DOHH2 (cell line): ENCODE measurements at regions not wholly inside any gene's neighbourhood (a gene's known extent, or its start where the extent isn't known, plus 50 kb on each side); places are given as distances from the start of the nearest gene placed in this dataset.

Experiments used
- H3F3A ChIP-seq: fragments of 200-600 bp; sonication (generic), shearing (Covaris generic); 2 replicates; pipeline ENCODE4 v1.6.0; 2016; ENCODE audit warnings: antibody characterized with exemption, mild to moderate bottlenecking; ENCODE audit not compliant: control insufficient read depth, insufficient read depth
- H3K27ac ChIP-seq: fragments of 200-600 bp; sonication (generic); 2 replicates; pipeline ENCODE4 v1.5.1; 2014; ENCODE audit warnings: low read depth, mild to moderate bottlenecking, low read length, moderate library complexity
- H3K27me3 ChIP-seq: fragments of 200-600 bp; sonication (generic); 2 replicates; pipeline ENCODE4 v1.6.1; 2014; ENCODE audit warnings: mild to moderate bottlenecking, low read length, mixed read lengths; ENCODE audit not compliant: control insufficient read depth
- H3K36me3 ChIP-seq: fragments of 200-600 bp; sonication (generic); 2 replicates; pipeline ENCODE4 v1.6.1; 2014; ENCODE audit warnings: mild to moderate bottlenecking, low read length, moderate library complexity, mixed read lengths; ENCODE audit not compliant: control insufficient read depth
- H3K4me1 ChIP-seq: fragments of 200-600 bp; sonication (generic); 2 replicates; pipeline ENCODE4 v1.6.1; 2014; ENCODE audit warnings: mild to moderate bottlenecking, low read length, mixed read lengths; ENCODE audit not compliant: control insufficient read depth
- H3K4me2 ChIP-seq: fragments of 200-600 bp; sonication (generic); 2 replicates; pipeline ENCODE4 v1.6.0; 2014; ENCODE audit warnings: mild to moderate bottlenecking, low read length, moderate library complexity
- H3K4me3 ChIP-seq: fragments of 200-600 bp; sonication (generic); 2 replicates; pipeline ENCODE4 v1.5.1; 2014; ENCODE audit warnings: mild to moderate bottlenecking, low read length, mixed read lengths
- H3K79me2 ChIP-seq: fragments of 200-600 bp; sonication (generic); 2 replicates; pipeline ENCODE4 v1.6.1; 2014; ENCODE audit warnings: mild to moderate bottlenecking, low read length, mixed read lengths; ENCODE audit not compliant: control insufficient read depth
- H3K9me2 ChIP-seq: fragments of 200-600 bp; sonication (generic); replicated peaks from 2 replicates; pipeline ENCODE4 v1.6.1; 2014; ENCODE audit warnings: mild to moderate bottlenecking, low read length, mixed read lengths; ENCODE audit not compliant: control insufficient read depth
- H3K9me3 ChIP-seq: fragments of 200-600 bp; sonication (generic); 2 replicates; pipeline ENCODE4 v1.6.1; 2014; ENCODE audit warnings: antibody characterized with exemption, low read length, mixed read lengths; ENCODE audit not compliant: control insufficient read depth, insufficient read depth
- H4K20me1 ChIP-seq: fragments of 200-600 bp; sonication (generic); 2 replicates; pipeline ENCODE4 v1.6.0; 2014; ENCODE audit warnings: low read depth, mild to moderate bottlenecking, antibody characterized with exemption, low read length, moderate library complexity; ENCODE audit not compliant: control insufficient read depth, insufficient read depth
- CTCF ChIP-seq: fragments of 200-600 bp; sonication (generic); IDR thresholded peaks from one replicate; pipeline ENCODE4 v1.5.1; 2014; ENCODE audit warnings: antibody characterized with exemption, mild to moderate bottlenecking, low read depth, low read length; ENCODE audit not compliant: poor library complexity, severe bottlenecking
- EZH2phosphoT487 ChIP-seq: fragments of 200-600 bp; sonication (generic); IDR thresholded peaks from 2 replicates; pipeline ENCODE4 v1.6.1; 2017; ENCODE audit warnings: borderline replicate concordance, mild to moderate bottlenecking, antibody characterized with exemption, low read length, moderate library complexity, mixed read lengths

DNA sequence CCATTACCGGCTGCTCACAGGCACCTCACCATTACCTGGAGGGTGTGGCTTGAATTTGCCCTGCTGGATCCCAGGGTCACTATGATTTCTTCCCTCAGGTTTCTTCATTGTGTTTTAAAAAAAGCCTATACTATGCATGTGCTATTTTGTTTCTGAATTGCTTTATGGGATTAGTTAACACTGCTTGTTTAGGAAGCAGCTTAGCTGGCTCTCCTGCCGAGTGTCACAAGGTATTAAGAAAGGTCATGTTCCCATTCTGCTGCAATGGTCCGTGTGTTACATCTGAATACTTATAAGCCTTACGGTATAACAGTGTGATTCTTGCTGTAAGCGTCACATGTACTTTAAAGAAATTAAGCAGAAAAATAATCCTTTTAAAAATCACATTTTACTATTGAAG is 380.6 kb upstream of the B3GAT1 start:
- Histone ChIP-seq H3K27me3 (no peaks in the 10 kb centered on the region), H3K36me3 (no peaks in the 10 kb centered on the region), H3F3A (no peaks in the 10 kb centered on the region), H3K9me2 (no peaks in the 10 kb centered on the region), H3K9me3 (no peaks in the 10 kb centered on the region), H3K27ac (no peak overlapping the region), H3K4me3 (no peak overlapping the region), H4K20me1 (no peaks in the 10 kb centered on the region), H3K4me1 (no peaks in the 10 kb centered on the region), H3K4me2 (no peak overlapping the region), H3K79me2 (no peaks in the 10 kb centered on the region)
- TF ChIP-seq CTCF (no peak), EZH2phosphoT487 (no peak)

GRCh38 chr11:134792044-134792443 is 380.0 kb upstream of the B3GAT1 start:
- H3K79me2 ChIP-seq = no peaks in the 10 kb centered on the region
- H3K27ac ChIP-seq = no peak overlapping the region
- no peaks in the 10 kb centered on the region for H4K20me1 ChIP-seq
- no peaks in the 10 kb centered on the region for H3K9me3 ChIP-seq
- H3K27me3 ChIP-seq = no peaks in the 10 kb centered on the region
- no peak for TF ChIP-seq CTCF
- TF ChIP-seq EZH2phosphoT487 = no peak
- H3K36me3 ChIP-seq = no peaks in the 10 kb centered on the region
- no peaks in the 10 kb centered on the region for H3K4me1 ChIP-seq
- H3K4me2 ChIP-seq = no peak overlapping the region
- H3K9me2 ChIP-seq = no peaks in the 10 kb centered on the region
- no peaks in the 10 kb centered on the region for H3F3A ChIP-seq
- H3K4me3 ChIP-seq = no peak overlapping the region

DNA sequence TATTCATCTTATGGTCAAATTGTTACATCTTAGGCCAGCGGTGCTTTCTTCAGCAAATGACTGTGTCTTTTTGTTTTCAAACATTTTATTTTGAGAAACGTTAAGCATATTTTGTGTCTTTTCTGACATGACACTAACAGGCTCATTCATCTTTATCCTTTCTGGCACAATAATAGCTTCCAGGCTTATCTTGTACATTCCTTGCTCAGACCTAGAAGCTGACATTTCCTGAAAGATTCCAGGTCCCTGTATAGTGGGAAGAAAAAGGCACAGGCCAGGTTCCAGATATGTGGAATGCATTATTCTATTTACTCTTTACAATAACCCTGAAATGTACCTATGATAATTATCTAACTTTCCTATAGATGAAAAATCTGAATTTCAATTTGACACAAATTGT is 379.1 kb upstream of the B3GAT1 start:
- Histone ChIP-seq H3K79me2 (no peaks in the 10 kb centered on the region), H3K27me3 (no peaks in the 10 kb centered on the region), H3K27ac (no peak overlapping the region), H3K36me3 (no peaks in the 10 kb centered on the region), H4K20me1 (no peaks in the 10 kb centered on the region), H3K9me2 (no peaks in the 10 kb centered on the region), H3K4me1 (no peaks in the 10 kb centered on the region), H3K4me2 (no peak overlapping the region), H3F3A (no peaks in the 10 kb centered on the region), H3K4me3 (no peak overlapping the region), H3K9me3 (no peaks in the 10 kb centered on the region)
- TF ChIP-seq CTCF = no peak
- no peak for TF ChIP-seq EZH2phosphoT487

DNA sequence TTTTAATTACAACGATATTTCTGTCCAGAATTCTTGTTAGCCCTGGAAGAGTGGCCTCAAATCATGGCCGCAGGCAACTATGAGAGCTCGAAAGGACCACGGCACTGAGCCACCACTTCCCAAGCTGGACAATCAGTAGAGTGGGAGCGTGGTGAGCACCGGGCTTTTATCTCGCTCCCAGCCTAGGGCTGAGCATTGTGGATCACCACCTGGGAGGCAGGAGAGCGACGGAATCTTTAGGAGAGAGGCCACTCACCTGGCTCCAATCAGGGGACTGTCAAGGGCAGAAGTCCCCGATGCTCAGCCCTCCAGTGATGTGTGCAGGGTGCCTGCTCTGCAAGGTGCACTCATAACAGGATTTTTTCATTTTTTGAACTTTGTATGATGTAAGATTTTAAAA is 377.1 kb upstream of the B3GAT1 start:
- Histone ChIP-seq H3K27me3 (no peaks in the 10 kb centered on the region), H3K4me1 (no peaks in the 10 kb centered on the region), H3K79me2 (no peaks in the 10 kb centered on the region), H3K36me3 (no peaks in the 10 kb centered on the region), H3K9me2 (no peaks in the 10 kb centered on the region), H3K9me3 (no peaks in the 10 kb centered on the region), H3F3A (no peaks in the 10 kb centered on the region), H3K4me2 (no peak overlapping the region), H3K4me3 (no peak overlapping the region), H4K20me1 (no peaks in the 10 kb centered on the region), H3K27ac (no peak overlapping the region)
- no peak for TF ChIP-seq EZH2phosphoT487
- TF ChIP-seq CTCF = no peak
